HG03442 (cell line): ENCODE measurements at regions not wholly inside any gene's neighbourhood (a gene's known extent, or its start where the extent isn't known, plus 50 kb on each side); places are given as distances from the start of the nearest gene placed in this dataset.

Source experiments
- ATAC-seq: cut with Tn5 transposase; IDR thresholded peaks from one replicate; pipeline ENCODE4 v1.9.1; 2021; ENCODE audit warnings: mild to moderate bottlenecking, moderate library complexity; ENCODE audit not compliant: unreplicated experiment

DNA sequence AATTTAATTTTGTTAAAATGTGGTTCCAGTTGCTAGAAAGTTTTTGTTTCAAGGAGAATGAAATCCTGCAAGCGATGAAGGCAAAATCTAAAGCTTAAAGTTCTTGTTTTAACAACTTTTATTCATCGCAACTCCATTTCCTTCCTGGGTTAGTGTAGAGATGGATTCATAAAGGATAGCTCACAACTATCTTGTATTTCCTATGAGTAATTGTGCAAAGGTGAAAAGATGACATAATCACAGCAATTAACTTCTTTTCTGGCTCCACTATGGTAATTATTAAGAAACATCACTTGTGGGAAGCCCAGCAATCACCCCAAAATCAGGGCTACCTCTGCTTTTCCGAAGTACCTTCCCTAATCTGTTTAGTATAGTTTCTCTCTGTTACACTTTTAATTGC is 80.8 kb upstream of the SEMA6A start:
- no peak for ATAC-seq

DNA sequence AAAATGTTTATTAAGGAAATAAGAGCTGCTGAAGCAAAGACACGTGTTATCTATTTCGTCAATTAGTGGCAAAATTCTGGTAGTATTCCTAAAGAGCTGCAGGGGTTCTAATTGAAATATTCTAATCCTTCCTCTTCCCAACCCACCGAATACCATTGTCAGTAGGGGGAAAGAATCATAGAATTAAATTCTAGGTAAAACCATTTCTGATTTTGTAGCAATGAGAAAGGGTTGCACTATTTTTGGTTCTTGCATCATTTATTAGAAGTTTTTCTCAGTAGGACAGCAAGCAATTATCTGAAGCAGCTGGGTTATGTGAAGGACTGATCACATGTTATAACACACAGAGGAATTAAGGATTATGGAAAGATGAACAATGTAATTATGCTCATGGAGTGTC is 80.3 kb upstream of the SEMA6A start:
- ATAC-seq: no peak

DNA sequence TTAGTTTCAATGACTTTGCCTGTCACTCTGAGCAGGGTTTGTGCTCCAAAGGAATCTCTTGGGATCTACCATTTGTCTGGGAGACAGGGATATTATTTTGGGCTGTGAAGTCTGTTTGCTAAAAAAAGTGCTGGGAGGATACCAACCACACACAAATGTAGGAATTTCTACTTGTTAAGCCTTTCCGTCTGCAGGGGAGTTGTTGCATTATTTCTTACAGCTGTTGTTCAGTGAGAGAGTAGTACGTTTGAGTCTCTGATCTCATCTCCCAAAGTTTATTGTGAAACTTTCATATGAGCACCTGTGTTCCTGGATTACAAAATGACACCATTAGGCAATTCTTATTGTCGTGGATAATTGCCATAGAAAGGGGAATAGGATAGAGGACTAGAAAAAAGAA is 78.3 kb upstream of the SEMA6A start:
- ATAC-seq: no peak

DNA sequence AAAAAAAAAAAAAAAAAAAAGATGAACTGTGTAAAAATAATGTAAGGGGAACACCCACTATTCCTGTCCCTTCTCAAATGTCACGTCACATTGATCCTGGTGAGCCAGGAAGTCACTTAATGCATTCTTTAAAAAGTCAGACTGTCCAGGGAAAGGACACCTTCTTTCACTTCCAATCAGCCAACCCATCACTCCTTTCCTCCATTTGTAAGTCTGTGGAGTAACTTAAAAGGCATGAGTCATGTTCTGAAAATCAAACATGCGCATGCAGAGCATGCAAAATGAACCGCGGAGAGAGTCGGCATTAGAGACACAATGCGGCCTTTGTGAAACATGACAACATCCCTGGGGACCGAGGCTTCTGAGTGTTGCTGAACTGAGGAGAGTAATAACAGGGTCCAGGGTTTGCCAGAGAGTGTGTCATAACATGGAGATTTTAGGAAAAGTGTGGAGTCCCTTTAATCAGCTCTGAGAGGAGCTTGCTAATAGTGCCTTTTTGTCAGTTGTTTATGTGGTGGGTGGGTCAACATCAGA is 77.6 kb upstream of the SEMA6A start:
- ATAC-seq: peak; percentile 98

DNA sequence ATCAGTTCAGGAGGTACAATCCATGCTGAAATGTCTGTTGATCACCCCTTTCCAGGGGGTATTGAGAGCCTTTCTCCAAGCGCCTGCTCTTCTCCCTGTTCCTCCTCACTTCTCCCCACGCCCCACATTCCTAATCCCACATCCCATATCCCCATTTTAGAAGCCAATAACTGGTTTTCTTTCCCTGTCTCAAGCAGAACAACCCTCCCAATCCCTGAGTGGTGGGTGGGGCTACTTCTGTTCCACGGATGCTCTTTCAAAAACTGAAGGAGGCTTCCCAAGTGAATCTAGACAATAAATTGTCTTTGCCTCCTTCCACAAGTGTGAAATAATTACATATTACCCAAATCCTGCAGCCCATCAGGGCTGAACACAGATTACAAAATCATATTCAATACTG is 77.0 kb upstream of the SEMA6A start:
- ATAC-seq: no peak

DNA sequence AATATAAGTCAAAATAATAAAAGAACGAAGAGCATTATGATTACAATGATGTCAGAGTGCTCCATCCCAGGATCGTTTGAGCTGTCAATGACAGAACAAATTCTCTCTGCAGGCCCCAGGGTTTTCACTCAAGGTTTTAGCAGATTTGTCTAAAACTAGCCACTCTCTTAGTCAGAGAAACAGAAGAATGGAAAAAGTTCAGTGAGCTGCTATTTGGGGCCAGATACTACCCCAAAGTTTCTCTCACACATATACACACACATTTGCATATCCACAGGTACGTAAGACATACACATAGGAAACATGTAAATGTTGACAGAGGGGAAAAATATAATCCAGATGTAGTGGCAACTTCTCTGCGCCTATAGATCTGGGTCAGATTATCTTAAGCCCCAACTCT is 76.3 kb upstream of the SEMA6A start:
- ATAC-seq: no peak

DNA sequence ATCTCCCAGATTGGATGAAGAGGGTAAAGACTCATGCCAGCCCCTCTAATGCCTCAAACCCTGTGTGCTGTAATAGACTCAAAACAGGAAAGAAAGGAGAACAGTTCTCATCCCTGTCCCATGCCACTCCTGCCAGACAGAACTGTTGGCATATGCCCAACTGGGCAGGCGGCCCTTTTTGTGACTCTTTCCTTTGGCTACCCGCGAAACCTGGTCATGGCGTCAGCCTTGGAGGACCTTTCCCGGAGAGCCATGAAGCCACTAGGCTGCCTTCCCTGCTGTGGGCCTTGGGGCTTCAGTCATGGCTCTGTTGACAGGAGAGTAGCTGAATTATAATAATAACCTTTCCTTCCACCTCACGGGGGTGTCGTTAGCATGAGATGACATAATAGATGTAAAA is 75.9 kb upstream of the SEMA6A start:
- ATAC-seq: no peak

DNA sequence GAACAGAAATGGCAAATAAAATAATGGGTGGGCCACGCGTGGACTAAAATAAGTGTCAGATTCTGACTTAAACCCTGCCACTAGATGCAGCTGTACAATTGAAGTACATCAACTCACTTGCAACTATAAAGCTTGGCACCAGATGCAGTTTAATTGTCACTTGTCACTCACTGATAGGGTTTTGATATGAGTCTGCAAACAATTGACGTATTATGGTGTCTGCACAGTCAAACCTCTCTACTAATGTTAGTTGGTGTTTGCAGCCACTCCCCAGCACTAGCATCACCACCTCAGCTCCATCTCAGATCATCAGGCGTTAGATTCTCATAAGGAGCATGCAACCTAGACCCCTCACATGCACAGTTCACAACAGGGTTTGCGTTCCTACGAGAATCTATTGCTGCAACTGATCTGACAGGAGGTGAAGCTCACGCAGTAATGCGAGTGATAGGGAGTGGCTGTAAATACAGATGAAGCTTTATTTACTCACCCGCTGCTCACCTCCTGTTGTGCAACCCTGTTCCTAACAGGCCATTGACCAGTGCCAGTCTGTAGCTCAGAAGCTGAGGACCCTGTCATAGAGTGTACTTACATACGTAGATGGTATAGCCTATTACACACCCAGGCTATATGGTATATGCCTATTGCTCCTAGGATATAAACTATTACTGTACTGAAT is 72.1 kb upstream of the SEMA6A start:
- ATAC-seq: no peak

DNA sequence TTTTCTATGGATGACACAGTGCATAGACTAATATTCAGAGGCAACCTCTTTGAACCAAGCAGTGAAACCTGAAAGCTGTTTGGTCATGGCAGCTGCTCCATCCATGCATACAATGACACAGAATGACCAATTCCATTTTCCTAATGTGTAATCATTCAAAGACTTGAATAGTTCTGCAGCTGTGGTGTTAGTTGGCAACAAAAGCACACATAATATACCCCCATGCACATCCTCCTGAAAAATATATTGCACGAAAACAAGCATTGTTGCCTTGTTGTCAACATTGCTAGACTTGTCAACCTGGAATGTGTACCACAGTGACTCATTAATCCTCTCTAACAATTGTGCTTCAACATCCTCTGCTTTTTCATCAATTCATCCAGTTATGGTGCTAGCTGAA is 71.0 kb upstream of the SEMA6A start:
- peak; percentile 82 for ATAC-seq

DNA sequence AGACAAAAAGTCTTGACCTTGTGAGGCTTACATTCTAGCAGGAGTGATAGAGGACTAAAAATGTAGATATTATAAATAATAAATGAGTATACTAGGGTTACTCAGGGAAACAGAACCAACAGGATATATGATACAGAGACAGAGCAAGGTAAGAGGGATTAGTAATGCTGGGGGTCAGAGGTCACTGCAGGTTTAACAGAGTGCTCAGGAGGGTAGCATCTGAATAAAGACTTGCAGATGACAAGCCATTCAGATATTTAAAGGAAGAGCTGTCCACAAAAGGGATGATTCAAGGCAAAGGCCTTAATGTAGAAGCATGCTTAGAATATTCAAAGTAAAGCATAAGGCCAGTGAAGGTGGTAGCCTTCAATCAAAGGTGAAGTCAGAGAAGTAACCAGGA is 65.6 kb upstream of the SEMA6A start:
- ATAC-seq: no peak

DNA sequence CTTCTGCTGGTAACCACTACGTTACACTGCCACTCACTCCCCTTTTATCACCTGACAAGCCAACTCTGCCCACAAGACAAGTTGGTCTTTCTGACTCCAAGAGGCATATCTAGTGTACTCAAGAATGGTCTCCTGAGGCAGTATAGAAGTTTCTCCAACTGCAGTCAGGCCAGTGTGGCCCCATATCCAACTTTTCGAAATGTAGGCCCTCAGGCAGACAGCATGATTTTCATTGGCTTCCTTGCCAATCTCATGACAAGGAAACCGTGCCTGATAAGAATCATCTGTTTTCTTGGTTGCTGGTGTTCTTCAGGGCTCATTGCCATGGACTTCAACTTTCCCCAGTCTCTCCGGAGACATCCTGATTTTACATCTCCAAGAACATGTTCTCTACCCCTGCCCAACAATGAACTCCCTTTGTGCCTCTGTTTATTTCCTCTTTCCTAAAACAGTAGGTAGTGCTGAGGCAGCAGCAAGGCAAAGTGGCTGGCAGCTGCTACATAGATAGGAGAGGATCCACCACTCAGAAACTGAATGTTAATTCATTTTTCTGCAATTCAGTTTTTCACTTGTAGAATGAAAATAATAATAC is 62.6 kb upstream of the SEMA6A start:
- ATAC-seq: no peak

DNA sequence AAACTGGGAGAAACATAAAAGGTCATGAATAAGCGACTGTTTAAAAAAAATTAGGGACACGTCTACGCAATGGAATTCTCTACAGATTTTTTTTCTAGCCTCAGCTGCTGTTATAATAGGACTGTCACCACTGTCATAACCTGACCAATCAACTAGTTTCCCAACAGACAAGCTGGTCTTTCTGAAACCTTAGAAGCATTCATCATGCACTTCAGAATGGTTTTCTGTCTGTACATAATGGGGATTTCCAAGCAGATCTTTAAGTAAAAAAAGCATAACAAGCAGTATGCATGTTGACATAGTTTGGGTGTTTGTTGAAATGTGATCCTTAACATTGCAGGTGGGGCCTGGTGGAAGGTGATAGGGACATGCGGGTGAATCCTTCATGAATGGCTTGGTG is 58.3 kb upstream of the SEMA6A start:
- ATAC-seq: peak; percentile 64

DNA sequence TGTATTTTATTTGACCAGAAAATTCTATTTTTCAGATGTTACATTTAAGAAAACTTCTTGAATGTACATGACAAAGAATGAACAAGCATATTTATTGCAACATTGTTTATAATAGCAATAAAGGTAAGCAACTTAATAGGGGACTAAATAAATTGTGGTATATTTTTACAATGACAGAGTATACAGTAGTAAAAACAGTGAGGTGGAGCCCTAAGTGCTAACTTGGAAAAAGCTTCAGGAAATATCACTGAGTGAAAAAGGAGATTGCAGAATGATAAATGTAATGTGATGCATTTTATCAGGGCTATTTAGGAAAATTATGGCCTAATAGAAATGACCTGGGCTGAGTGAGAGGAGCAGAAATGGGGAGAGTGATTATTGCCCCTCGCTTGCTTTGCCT is 56.5 kb upstream of the SEMA6A start:
- no peak for ATAC-seq

DNA sequence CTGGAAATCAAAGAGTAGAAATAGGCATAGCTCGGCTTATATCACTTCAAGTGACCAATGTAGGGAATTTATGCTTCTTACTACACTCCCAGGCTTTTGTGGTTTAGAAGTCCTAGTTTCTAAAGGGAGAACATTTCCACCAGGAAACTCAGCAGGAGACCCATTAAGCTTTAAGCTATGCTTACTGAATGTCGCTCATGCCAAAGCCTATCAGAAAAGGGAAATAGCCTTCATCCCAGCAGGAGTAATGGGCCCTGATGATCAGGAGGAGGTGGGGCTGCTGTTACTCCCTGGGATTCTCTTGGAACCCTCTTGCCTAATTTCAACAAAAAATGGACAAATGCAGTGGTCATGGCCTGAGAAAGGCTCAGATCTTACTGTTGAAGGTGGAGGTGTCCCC is 54.5 kb upstream of the SEMA6A start:
- ATAC-seq: no peak

DNA sequence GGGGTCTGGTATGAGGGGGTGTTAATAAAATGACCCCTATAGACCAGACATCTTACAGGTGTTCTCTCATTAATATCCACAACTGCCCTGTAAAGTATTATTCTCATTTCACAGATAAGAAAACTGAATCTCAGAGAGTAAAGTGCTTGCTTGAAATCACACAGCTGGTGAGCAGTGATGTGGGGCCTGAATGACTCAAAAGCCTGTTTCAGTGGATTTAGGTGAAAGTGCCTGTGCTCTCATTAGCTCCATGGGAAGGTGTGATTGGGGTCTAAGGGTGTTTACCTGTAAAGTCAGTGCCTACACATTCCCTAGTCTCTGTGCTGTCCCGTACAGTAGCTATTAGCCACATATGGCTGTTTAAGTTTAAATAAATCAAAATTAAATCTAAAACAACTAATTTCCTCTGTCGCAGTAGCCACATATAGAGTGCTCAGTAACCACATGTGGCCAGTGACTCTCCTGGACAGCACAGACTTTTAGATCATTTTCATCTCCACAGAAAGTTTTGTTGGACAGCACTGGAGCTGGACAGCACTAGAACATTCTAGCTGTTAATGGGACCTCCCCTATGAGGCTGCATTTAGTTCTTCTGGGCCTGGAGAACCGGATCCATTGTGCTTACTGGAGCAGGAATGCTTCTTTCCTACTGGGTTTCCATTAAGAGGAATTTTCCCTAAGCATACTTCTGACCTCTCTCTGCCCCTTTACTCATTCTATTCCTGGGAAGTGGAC is 52.5 kb upstream of the SEMA6A start:
- ATAC-seq: peak; percentile 92

DNA sequence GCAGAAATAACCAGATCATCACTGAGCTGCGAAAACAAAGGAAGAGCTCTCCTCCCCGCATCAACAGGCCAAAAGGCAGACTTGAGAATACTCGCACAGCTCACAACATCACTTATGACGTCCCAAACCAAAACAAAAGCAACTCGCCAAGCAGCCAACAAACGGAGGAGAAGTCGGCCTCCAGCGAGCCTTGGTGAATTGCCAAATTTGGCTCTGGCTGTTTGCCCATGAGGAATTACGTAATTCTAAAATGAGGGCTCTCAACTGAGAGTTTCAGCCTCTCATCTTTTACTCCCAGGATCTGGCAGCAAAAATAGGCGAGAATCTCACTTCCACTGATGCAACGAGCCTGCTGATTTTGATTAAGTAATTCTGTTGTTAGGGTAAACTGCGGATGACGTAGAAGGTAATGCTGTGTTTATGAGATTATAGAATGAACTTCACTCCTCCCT is 51.7 kb upstream of the SEMA6A start:
- ATAC-seq: no peak
